ENCODE measurements at regions not wholly inside any gene's neighbourhood (a gene's known extent, or its start where the extent isn't known, plus 50 kb on each side); places are given as distances from the start of the nearest gene placed in this dataset.

DNA sequence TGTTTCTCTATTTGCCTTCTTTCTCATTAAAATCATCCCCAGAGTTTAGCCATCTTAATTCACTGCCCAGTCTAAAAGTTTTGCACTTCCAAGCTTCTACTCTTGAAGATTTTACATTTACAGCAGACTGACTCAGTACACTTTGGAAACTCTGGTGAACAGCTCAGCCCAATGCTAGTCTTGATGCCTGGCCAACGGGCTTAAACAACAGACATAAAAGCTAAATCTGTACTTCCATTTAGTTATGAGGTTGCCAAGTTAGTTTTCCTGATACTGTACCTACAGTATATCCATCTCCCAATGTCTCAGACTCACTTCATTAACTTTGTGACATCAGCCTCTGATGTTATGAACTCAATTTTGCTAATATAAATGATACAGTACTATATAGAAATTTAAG lies 891.8 kb upstream of the SOX9 start:
- TF ChIP-seq, protein P1, sequence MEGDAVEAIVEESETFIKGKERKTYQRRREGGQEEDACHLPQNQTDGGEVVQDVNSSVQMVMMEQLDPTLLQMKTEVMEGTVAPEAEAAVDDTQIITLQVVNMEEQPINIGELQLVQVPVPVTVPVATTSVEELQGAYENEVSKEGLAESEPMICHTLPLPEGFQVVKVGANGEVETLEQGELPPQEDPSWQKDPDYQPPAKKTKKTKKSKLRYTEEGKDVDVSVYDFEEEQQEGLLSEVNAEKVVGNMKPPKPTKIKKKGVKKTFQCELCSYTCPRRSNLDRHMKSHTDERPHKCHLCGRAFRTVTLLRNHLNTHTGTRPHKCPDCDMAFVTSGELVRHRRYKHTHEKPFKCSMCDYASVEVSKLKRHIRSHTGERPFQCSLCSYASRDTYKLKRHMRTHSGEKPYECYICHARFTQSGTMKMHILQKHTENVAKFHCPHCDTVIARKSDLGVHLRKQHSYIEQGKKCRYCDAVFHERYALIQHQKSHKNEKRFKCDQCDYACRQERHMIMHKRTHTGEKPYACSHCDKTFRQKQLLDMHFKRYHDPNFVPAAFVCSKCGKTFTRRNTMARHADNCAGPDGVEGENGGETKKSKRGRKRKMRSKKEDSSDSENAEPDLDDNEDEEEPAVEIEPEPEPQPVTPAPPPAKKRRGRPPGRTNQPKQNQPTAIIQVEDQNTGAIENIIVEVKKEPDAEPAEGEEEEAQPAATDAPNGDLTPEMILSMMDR (IDR thresholded peaks at IDR 0.05; ENCODE audit: insufficient read depth, low read length, poor library complexity, severe bottlenecking), result no peak
- no peak for TF ChIP-seq EZH2phosphoT487 (conservative IDR thresholded peaks at IDR 0.05; ENCODE audit: low read length)
